ENCODE measurements at regions not wholly inside any gene's neighbourhood (a gene's known extent, or its start where the extent isn't known, plus 50 kb on each side); places are given as distances from the start of the nearest gene placed in this dataset.
A peak's percentile ranks its signal among the peaks of the same experiment; 100 is the strongest.
"Not testable (repeated sequence)": the region's sequence is repeated elsewhere in the genome, so short reads cannot be mapped to it uniquely, and the experiment has no call there.

- DNase-seq (ENCODE audit: low read depth), result no peak
- H3K4me3 ChIP-seq (ENCODE audit: control insufficient read depth, low read depth, low read length), result no peak overlapping the region
- TF ChIP-seq, protein P1, sequence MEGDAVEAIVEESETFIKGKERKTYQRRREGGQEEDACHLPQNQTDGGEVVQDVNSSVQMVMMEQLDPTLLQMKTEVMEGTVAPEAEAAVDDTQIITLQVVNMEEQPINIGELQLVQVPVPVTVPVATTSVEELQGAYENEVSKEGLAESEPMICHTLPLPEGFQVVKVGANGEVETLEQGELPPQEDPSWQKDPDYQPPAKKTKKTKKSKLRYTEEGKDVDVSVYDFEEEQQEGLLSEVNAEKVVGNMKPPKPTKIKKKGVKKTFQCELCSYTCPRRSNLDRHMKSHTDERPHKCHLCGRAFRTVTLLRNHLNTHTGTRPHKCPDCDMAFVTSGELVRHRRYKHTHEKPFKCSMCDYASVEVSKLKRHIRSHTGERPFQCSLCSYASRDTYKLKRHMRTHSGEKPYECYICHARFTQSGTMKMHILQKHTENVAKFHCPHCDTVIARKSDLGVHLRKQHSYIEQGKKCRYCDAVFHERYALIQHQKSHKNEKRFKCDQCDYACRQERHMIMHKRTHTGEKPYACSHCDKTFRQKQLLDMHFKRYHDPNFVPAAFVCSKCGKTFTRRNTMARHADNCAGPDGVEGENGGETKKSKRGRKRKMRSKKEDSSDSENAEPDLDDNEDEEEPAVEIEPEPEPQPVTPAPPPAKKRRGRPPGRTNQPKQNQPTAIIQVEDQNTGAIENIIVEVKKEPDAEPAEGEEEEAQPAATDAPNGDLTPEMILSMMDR (IDR thresholded peaks at IDR 0.05; ENCODE audit: control insufficient read depth, insufficient read depth, low read depth, low read length, missing control alignments), result no peak
Measured at GRCh38 chr4:20196476-20196875, 55.2 kb upstream of the SLIT2 start.

DNA sequence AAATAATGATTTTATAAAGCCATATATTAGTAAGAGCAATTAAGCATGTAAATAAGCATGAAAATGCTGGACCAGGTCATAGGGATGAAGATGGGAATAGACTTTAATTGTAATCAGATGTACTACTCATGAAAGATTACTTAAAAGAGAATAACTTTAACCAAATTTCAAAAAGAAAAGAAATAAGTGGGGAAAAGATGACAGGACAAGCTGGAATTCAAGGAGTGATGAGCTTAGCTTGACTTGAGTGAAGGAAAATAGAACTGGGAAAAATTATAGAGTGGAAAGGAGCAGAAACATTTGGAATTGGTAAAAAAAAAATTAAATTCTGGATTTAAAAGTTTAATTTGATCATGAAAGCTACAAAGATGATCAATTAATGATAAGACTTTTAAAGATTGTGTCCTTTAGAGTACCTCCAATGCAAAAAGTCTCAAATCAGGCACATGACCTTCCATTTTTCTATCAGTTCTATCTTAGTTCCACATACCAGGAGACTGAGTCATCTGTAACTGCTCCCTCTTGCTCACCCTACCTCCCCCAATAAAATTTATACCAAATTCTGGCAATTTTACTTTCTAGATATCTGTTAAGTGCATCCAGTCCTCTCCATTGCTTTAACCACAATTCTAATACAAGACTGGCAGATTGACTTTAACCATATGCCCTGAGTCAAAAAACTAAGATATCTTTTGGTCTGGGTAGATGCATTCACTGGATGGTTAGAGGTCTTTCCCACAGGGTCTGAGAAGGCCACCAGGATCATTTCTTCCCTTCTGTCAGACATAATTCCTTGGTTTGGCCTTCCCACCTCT, 56.4 kb upstream of the SLIT2 start:
- TF ChIP-seq, protein P1 (IDR thresholded peaks at IDR 0.05; ENCODE audit: control insufficient read depth, insufficient read depth, low read depth, low read length, missing control alignments), result no peak
- no peak for DNase-seq (ENCODE audit: low read depth)
- H3K4me3 ChIP-seq (ENCODE audit: control insufficient read depth, low read depth, low read length), result no peak overlapping the region

GRCh38 chr4:20194123-20195013, 57.3 kb upstream of the SLIT2 start:
- DNase-seq (ENCODE audit: low read depth), result peak; percentile 69
- TF ChIP-seq, protein P1 (IDR thresholded peaks at IDR 0.05; ENCODE audit: control insufficient read depth, insufficient read depth, low read depth, low read length, missing control alignments), result no peak
- no peak overlapping the region for H3K4me3 ChIP-seq (ENCODE audit: control insufficient read depth, low read depth, low read length)

DNA sequence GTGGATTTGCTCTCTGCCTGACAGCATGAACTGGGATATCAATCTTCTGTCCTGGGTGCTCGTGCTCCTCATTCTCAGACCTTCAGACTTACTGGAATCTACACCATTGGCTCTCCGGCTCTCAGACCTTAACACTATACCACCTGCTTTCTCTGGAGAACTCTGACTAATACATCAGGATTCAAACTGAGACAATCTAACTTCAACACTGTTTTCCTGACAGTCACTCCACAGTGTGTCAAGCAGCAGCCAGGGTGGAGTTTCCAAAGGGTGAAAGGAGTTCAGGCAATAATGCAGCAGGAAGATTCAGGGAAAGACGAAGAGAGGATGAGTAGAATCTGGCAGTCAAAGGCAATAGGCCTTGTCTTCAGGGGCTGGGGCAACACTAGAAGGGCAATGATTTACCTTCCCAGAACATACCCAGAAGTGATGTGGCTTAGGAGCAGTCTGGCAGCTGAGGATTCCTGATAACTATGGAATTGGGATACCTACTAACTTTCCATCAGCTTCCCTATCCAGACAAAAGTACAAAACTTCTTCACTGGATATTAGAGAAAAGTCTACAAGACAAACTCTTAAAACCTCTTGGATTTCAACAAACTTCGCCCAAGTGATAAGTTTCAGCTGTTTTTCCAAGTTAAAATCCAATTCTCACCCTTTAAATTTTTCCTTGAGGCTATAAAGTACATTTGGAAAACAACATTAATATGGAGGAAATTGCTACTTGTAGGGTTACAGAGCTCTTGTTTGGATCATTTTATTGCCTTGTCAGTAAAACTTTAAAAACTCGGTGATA, 58.4 kb upstream of the SLIT2 start:
- no peak for DNase-seq (ENCODE audit: low read depth)
- TF ChIP-seq, protein P1 (IDR thresholded peaks at IDR 0.05; ENCODE audit: control insufficient read depth, insufficient read depth, low read depth, low read length, missing control alignments), result no peak
- no peak overlapping the region for H3K4me3 ChIP-seq (ENCODE audit: control insufficient read depth, low read depth, low read length)

GRCh38 chr4:20192736-20193135, 59.0 kb upstream of the SLIT2 start:
- TF ChIP-seq, protein P1 (IDR thresholded peaks at IDR 0.05; ENCODE audit: control insufficient read depth, insufficient read depth, low read depth, low read length, missing control alignments), result no peak
- no peak for DNase-seq (ENCODE audit: low read depth)
- H3K4me3 ChIP-seq (ENCODE audit: control insufficient read depth, low read depth, low read length), result no peak overlapping the region

GRCh38 chr4:20185103-20185502, 66.6 kb upstream of the SLIT2 start:
- no peak for DNase-seq (ENCODE audit: low read depth)
- H3K4me3 ChIP-seq (ENCODE audit: control insufficient read depth, low read depth, low read length), result no peak overlapping the region
- TF ChIP-seq, protein P1 (IDR thresholded peaks at IDR 0.05; ENCODE audit: control insufficient read depth, insufficient read depth, low read depth, low read length, missing control alignments), result no peak

DNA sequence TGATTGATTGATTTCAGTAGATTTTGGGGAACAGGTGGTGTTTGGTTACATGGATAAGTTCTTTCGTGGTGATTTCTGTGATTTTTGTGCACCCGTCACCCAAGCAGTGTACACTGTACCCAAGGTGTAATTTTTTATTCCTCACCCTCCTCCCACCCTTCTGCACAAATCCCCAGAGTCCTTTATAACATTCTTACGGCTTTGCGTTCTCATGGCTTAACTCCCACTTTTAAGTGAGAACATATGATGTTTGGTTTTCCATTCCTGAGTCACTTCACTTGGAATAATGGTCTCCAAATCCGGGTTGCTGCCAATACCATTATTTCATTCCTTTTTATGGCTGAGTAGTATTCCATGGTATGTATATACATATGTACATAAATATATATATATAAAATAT, 68.6 kb upstream of the SLIT2 start:
- not testable (repeated sequence) for DNase-seq (ENCODE audit: low read depth); H3K4me3 ChIP-seq (ENCODE audit: control insufficient read depth, low read depth, low read length)
